ENCODE measurements at regions not wholly inside any gene's neighbourhood (a gene's known extent, or its start where the extent isn't known, plus 50 kb on each side); places are given as distances from the start of the nearest gene placed in this dataset.

DNA sequence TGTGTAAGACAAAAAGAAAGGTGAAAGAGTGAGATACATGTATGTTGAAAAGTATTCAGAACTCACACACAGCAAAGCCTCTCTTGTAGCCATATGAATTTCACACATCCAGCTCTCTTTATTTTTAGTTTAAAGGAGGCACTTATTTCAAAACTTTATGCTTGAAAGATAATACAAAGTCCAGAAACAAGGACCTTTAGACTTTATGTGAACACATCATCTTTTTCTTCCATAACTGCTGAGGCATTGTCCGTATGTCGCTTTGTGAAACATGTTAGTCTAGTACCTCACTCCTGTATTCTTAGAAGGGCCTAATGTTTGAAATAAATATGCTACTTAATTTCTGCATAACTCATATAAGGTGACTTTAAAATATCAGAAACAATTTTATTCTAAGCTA is 763.4 kb downstream of the GBE1 start:
- Mint-ChIP-seq H3K4me1 (no peaks in the 10 kb centered on the region), H3K36me3 (ENCODE audit: low read depth) (no peaks in the 10 kb centered on the region), H3K27me3 (ENCODE audit: low read depth) (no peaks in the 10 kb centered on the region), H3K27ac (peak overlapping the region in 1 of 3 experiments; percentile 76), H3K9me3 (no peaks in the 10 kb centered on the region), H3K4me3 (no peak overlapping the region)
- no peak for TF ChIP-seq CTCF (IDR thresholded peaks at IDR 0.05; ENCODE audit: unreplicated experiment in 3 of 3)

DNA sequence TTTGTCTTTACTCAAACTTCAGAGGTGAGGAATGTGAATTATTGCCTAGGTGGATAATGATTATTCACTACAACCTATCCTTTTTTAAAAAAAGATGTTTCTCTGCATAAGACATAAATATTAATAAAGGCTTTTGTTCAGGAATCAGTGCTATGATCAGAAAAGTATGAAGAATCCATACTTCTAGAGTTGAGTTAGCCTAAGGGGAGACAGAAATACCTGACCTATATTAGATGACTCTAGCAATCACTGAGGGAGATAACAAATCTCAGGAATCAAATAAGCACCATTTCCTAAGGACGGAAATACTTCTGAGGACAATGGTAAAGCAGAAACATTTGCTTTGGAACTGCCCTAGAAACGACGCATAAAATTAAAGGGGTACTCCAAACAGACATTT is 763.8 kb downstream of the GBE1 start:
- Mint-ChIP-seq H3K27me3 (ENCODE audit: low read depth) (no peaks in the 10 kb centered on the region), H3K4me1 (no peaks in the 10 kb centered on the region), H3K9me3 (no peaks in the 10 kb centered on the region), H3K36me3 (ENCODE audit: low read depth) (no peaks in the 10 kb centered on the region), H3K4me3 (no peak overlapping the region), H3K27ac (peak overlapping the region in 1 of 3 experiments; percentile 76)
- TF ChIP-seq CTCF (IDR thresholded peaks at IDR 0.05; ENCODE audit: unreplicated experiment in 3 of 3), result no peak

DNA sequence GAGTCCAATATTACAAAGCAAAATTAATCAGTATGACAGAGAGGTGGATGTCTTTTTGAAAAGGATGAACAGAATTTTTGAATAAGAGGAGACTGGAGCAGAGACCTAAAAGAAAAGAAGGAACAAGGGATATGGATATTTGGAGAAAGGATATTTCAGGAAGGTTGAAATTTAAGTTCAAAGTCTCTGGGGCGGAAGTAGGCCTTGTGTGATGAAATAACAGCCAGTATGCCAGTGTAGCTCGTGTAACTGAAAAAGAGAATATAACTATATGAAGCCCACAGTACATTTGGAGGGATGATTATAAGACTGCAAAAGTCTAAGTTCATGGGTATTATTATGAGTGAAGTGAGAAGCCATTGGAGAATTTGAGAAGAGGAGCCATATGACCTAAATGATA is 766.7 kb downstream of the GBE1 start:
- Mint-ChIP-seq H3K27me3 (ENCODE audit: low read depth) (no peaks in the 10 kb centered on the region), H3K4me1 (no peaks in the 10 kb centered on the region), H3K36me3 (ENCODE audit: low read depth) (no peaks in the 10 kb centered on the region), H3K9me3 (no peaks in the 10 kb centered on the region), H3K27ac (no peak overlapping the region), H3K4me3 (no peak overlapping the region)
- no peak for TF ChIP-seq CTCF (IDR thresholded peaks at IDR 0.05; ENCODE audit: unreplicated experiment in 3 of 3)

DNA sequence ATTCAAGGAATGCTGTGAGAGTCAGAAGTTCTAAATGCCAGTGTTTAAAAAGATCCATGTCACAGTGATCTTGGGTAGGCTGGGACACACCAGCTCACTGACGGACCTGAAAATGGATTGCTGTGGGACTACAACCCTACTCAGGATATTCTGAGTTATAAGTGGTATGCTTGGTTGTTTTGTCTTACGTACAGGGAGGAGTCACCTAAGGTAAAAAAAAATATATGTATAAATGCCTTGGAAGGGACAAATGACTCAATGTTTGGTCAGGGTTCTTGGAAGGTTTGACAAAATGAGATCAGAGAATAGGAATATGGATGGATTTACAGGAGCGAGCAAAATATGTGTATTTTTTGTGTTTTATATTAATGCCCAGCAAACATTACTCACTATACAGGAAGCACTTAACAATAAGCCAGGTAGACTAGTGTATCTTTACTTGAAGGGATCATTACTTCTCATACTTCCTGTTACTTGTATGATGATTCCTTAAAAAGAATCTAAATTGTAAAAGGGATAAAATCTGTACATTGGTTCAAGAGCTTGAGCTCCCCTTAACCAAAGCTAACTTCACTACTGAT is 767.3 kb downstream of the GBE1 start:
- Mint-ChIP-seq H3K9me3 (no peaks in the 10 kb centered on the region), H3K4me1 (no peaks in the 10 kb centered on the region), H3K4me3 (no peak overlapping the region), H3K27ac (no peak overlapping the region), H3K27me3 (ENCODE audit: low read depth) (no peaks in the 10 kb centered on the region), H3K36me3 (ENCODE audit: low read depth) (no peaks in the 10 kb centered on the region)
- no peak for TF ChIP-seq CTCF (IDR thresholded peaks at IDR 0.05; ENCODE audit: unreplicated experiment in 3 of 3)

DNA sequence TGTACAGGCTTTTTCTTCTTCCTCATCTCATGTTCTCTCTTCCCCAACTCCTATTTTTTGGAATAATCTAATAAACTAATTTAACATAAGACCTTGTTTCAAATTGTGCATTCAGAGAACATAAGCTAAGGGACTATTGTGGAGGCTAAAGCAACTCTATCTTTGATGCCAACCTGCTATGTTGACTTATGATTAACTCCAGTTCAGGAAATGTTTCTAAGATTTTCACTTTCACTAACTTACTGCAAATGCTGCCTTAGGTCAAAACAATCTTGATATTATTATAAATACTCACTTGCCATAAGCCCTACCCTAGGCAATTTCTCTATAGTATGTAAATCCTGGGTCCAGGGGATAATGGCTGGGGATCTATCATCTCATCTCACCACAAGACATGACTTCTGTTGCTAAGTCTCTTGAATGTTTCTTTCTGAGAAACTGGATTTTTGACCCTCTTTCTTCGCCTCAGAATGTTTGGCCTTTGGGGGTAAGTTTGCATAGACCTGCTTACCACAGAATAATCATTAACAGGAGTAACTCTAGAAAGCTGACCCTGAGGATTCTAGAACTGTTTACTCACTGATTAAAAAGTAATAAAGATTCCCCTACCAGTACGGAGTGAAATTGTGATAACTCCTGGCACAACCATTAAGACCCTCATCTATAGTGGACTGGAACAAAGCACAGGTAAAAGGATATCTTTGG is 768.1 kb downstream of the GBE1 start:
- Mint-ChIP-seq H3K36me3 (ENCODE audit: low read depth) (no peaks in the 10 kb centered on the region), H3K9me3 (no peaks in the 10 kb centered on the region), H3K27ac (peak overlapping the region in 1 of 3 experiments; percentile 29), H3K27me3 (ENCODE audit: low read depth) (no peaks in the 10 kb centered on the region), H3K4me3 (no peak overlapping the region), H3K4me1 (no peaks in the 10 kb centered on the region)
- TF ChIP-seq CTCF (IDR thresholded peaks at IDR 0.05; ENCODE audit: unreplicated experiment in 3 of 3), result no peak

- no peak for TF ChIP-seq CTCF (IDR thresholded peaks at IDR 0.05; ENCODE audit: unreplicated experiment in 3 of 3)
- H3K4me3 Mint-ChIP-seq, result no peak overlapping the region
- H3K27me3 Mint-ChIP-seq (ENCODE audit: low read depth), result no peaks in the 10 kb centered on the region
Measured at GRCh38 chr3:80983753-80984152, 777.7 kb downstream of the GBE1 start.

More at GRCh38 chr3:80983753-80984152, 777.7 kb downstream of the GBE1 start:
- Mint-ChIP-seq H3K36me3 (ENCODE audit: low read depth) (no peaks in the 10 kb centered on the region), H3K27ac (no peak overlapping the region), H3K9me3 (no peaks in the 10 kb centered on the region), H3K4me1 (no peaks in the 10 kb centered on the region)

Data from nephron (organoid).